GM10248 (cell line): ENCODE measurements at regions not wholly inside any gene's neighbourhood (a gene's known extent, or its start where the extent isn't known, plus 50 kb on each side); places are given as distances from the start of the nearest gene placed in this dataset.

Experiments
- CTCF ChIA-PET: fragments of 300-600 bp; sonication (Branson Sonifier 250); formaldehyde crosslinking; extraction: SDS; loops from one replicate; lab custom pipeline; 2021; ENCODE audit warnings: antibody characterized with exemption; lab: Yijun Ruan, JAX
- POLR2A ChIA-PET: fragments of 350-650 bp; sonication (Branson Sonifier 250); formaldehyde crosslinking; extraction: SDS; loops from one replicate; lab custom pipeline; 2020; ENCODE audit warnings: antibody characterized with exemption; lab: Yijun Ruan, JAX
- DNase-seq: peaks from one replicate; pipeline ENCODE4 v3.0.0; 2012; ENCODE audit errors: extremely low spot score
- CTCF ChIP-seq: IDR thresholded peaks from 2 replicates; pipeline ENCODE4 v1.5.1; 2012; ENCODE audit warnings: mild to moderate bottlenecking, low read depth; ENCODE audit errors: extremely low read depth, missing control alignments, control extremely low read depth

GRCh38 chr4:43331226-43332051 is 438.9 kb downstream of the GRXCR1 start:
- no peak for DNase-seq
- ChIA-PET POLR2A (no interaction called here), CTCF (no interaction called here)
- TF ChIP-seq CTCF = no peak

- POLR2A ChIA-PET = no interaction called here
- CTCF ChIA-PET = no interaction called here
- DNase-seq = no peak
- TF ChIP-seq CTCF = no peak
Measured at GRCh38 chr4:43332052-43332425, 439.5 kb downstream of the GRXCR1 start.

GRCh38 chr4:43337707-43338106 is 445.2 kb downstream of the GRXCR1 start:
- POLR2A ChIA-PET = no interaction called here
- TF ChIP-seq CTCF = no peak
- CTCF ChIA-PET = no interaction called here
- DNase-seq = no peak

- ChIA-PET POLR2A (no interaction called here), CTCF (interaction anchor here (1.2 kb wide), 1 partner anchor 34 kb away, joined by 3 read pairs; no protein-coding TSS in a partner anchor)
- DNase-seq = no peak
- TF ChIP-seq CTCF = no peak
Measured at GRCh38 chr4:43339435-43339834, 446.9 kb downstream of the GRXCR1 start.

GRCh38 chr4:43341741-43342140 is 449.2 kb downstream of the GRXCR1 start:
- no peak for DNase-seq
- CTCF ChIA-PET = no interaction called here
- POLR2A ChIA-PET = no interaction called here

GRCh38 chr4:43343298-43343697 is 450.8 kb downstream of the GRXCR1 start:
- DNase-seq = no peak
- TF ChIP-seq CTCF = no peak
- POLR2A ChIA-PET = no interaction called here
- CTCF ChIA-PET = interaction anchor here (1.0 kb wide), 1 partner anchor 9 kb away, joined by 3 read pairs; no protein-coding TSS in a partner anchor

More at GRCh38 chr4:43341741-43342140, 449.2 kb downstream of the GRXCR1 start:
- TF ChIP-seq CTCF = no peak
